Hematopoietic multipotent progenitor cell (in vitro differentiated cells): ENCODE measurements at regions not wholly inside any gene's neighbourhood (a gene's known extent, or its start where the extent isn't known, plus 50 kb on each side); places are given as distances from the start of the nearest gene placed in this dataset.
A peak's percentile ranks its signal among the peaks of the same experiment; 100 is the strongest.

Experiments used
- DNase-seq, 3 donors: peaks; one replicate each; pipeline ENCODE4 v3.0.0-alpha.2; 2011 to 2015; ENCODE audit warnings: low read depth in 2 of 3, low spot score in 2 of 3

- no peak for DNase-seq
Measured at GRCh38 chr21:15229390-15229789, 164.6 kb upstream of the NRIP1 start.

- DNase-seq: no peak
Measured at GRCh38 chr21:15233611-15234010, 168.8 kb upstream of the NRIP1 start.

GRCh38 chr21:15236111-15236510, 171.3 kb upstream of the NRIP1 start:
- no peak for DNase-seq

- DNase-seq: no peak
Measured at GRCh38 chr21:15240848-15241247, 176.0 kb upstream of the NRIP1 start.

- DNase-seq: no peak
Measured at GRCh38 chr21:15241997-15242736, 177.4 kb upstream of the NRIP1 start.

GRCh38 chr21:15242906-15243305, 178.1 kb upstream of the NRIP1 start:
- DNase-seq: no peak

GRCh38 chr21:15243406-15243805, 178.6 kb upstream of the NRIP1 start:
- DNase-seq: peak in 2 of 3 donors; percentile 19 to 51

GRCh38 chr21:15247613-15248012, 182.8 kb upstream of the NRIP1 start:
- no peak for DNase-seq

GRCh38 chr21:15249285-15249993, 184.6 kb upstream of the NRIP1 start:
- DNase-seq: no peak

- no peak for DNase-seq
Measured at GRCh38 chr21:15250384-15250783, 185.6 kb upstream of the NRIP1 start.

GRCh38 chr21:15252431-15252830, 187.6 kb upstream of the NRIP1 start:
- DNase-seq: peak in 1 of 3 donors; percentile 28

GRCh38 chr21:15254111-15254510, 189.3 kb upstream of the NRIP1 start:
- DNase-seq: no peak

GRCh38 chr21:15255261-15255660, 190.5 kb upstream of the NRIP1 start:
- DNase-seq: no peak

- no peak for DNase-seq
Measured at GRCh38 chr21:15255763-15256162, 191.0 kb upstream of the NRIP1 start.

GRCh38 chr21:15256996-15257395, 192.2 kb upstream of the NRIP1 start:
- no peak for DNase-seq

GRCh38 chr21:15257646-15258045, 192.8 kb upstream of the NRIP1 start:
- no peak for DNase-seq

- no peak for DNase-seq
Measured at GRCh38 chr21:15259824-15260223, 195.0 kb upstream of the NRIP1 start.

- DNase-seq: no peak
Measured at GRCh38 chr21:15260604-15261003, 195.8 kb upstream of the NRIP1 start.

- no peak for DNase-seq
Measured at GRCh38 chr21:15264084-15264665, 199.4 kb upstream of the NRIP1 start.

GRCh38 chr21:15272171-15272570, 207.4 kb upstream of the NRIP1 start:
- DNase-seq: no peak

GRCh38 chr21:15272591-15272990, 207.8 kb upstream of the NRIP1 start:
- DNase-seq: no peak

- DNase-seq: no peak
Measured at GRCh38 chr21:15273244-15273643, 208.4 kb upstream of the NRIP1 start.
